Urinary bladder (tissue), 3 donors: ENCODE measurements at regions not wholly inside any gene's neighbourhood (a gene's known extent, or its start where the extent isn't known, plus 50 kb on each side); places are given as distances from the start of the nearest gene placed in this dataset.
A peak's percentile ranks its signal among the peaks of the same experiment; 100 is the strongest.

ENCODE experiments used
- DNase-seq: peaks from one replicate; pipeline ENCODE4 v3.0.0-alpha.2; 2015; ENCODE audit errors: extremely low spot score
- H3K27ac ChIP-seq: one replicate; pipeline ENCODE4 v1.5.1; 2013; ENCODE audit warnings: low read depth, mild to moderate bottlenecking, moderate library complexity
- H3K36me3 ChIP-seq: one replicate; pipeline ENCODE4 v1.6.1; 2013; ENCODE audit warnings: mild to moderate bottlenecking, moderate library complexity; ENCODE audit not compliant: insufficient read depth
- H3K4me1 ChIP-seq: one replicate; pipeline ENCODE4 v1.6.1; 2013; ENCODE audit warnings: mild to moderate bottlenecking, moderate library complexity; ENCODE audit not compliant: insufficient read depth
- H3K4me3 ChIP-seq: one replicate; pipeline ENCODE4 v1.5.1; 2013; ENCODE audit warnings: low read depth, low read length
- WGBS: extraction: QIAGEN DNeasy Blood & Tissue Kit; methylation state at CpG from one replicate; pipeline ENCODE4 v1.1.7; 2013; 5-methylcytosine and 5-hydroxymethylcytosine counted together
- donor health status: healthy with polysubstance abuse.
- donor health status: healthy.

GRCh38 chr13:34410678-34411077 is 531.4 kb upstream of the NBEA start:
- no peak overlapping the region for H3K4me3 ChIP-seq
- WGBS: 34% methylated on average over 4 of the region's 4 CpGs
- H3K4me1 ChIP-seq: no peaks in the 10 kb centered on the region
- no peaks in the 10 kb centered on the region for H3K36me3 ChIP-seq
- no peak overlapping the region for H3K27ac ChIP-seq
- no peak for DNase-seq

- H3K4me3 ChIP-seq: no peak overlapping the region
- H3K27ac ChIP-seq: no peak overlapping the region
- no peak for DNase-seq
- H3K36me3 ChIP-seq: no peaks in the 10 kb centered on the region
- 80% methylated on average over 1 of the region's 1 CpG for WGBS
- H3K4me1 ChIP-seq: no peaks in the 10 kb centered on the region
Observed at GRCh38 chr13:34411177-34411576, 530.9 kb upstream of the NBEA start.

- H3K27ac ChIP-seq: no peak overlapping the region
- no peaks in the 10 kb centered on the region for H3K4me1 ChIP-seq
- no peak for DNase-seq
- no peak overlapping the region for H3K4me3 ChIP-seq
- 41% methylated on average over 4 of the region's 4 CpGs for WGBS
- no peaks in the 10 kb centered on the region for H3K36me3 ChIP-seq
Observed at GRCh38 chr13:34411894-34412293, 530.2 kb upstream of the NBEA start.

DNA sequence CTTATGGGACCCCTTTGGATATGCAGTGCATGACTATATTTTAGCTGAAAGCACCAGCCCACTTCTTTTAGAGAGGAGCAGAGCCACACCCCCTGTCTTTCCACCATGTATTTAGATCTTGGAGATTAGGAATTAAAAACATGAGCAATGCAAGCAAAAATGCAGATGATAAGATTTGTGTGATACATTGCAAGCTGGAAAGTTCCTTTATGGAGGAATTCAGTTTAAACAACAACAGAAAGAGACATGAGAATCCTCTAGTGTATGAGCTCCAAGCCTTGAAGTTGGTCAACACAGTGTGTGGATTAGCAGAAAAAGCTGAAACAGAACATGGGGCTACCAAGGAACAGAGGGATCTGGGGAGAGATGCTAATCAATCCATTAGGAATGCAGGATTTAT is 529.8 kb upstream of the NBEA start:
- no peak for DNase-seq
- Histone ChIP-seq H3K4me3 (no peak overlapping the region), H3K36me3 (no peaks in the 10 kb centered on the region), H3K4me1 (no peaks in the 10 kb centered on the region), H3K27ac (no peak overlapping the region)

- Histone ChIP-seq H3K4me1 (no peaks in the 10 kb centered on the region), H3K4me3 (no peak overlapping the region), H3K36me3 (no peaks in the 10 kb centered on the region), H3K27ac (no peak overlapping the region)
- DNase-seq: no peak
- WGBS: 74% methylated on average over 2 of the region's 2 CpGs
Observed at GRCh38 chr13:34412817-34413375, 529.2 kb upstream of the NBEA start.

- no peak for DNase-seq
- no peak overlapping the region for H3K4me3 ChIP-seq
- no peak overlapping the region for H3K27ac ChIP-seq
- 83% methylated on average over 1 of the region's 1 CpG for WGBS
- no peaks in the 10 kb centered on the region for H3K4me1 ChIP-seq
- no peaks in the 10 kb centered on the region for H3K36me3 ChIP-seq
Observed at GRCh38 chr13:34413538-34414210, 528.4 kb upstream of the NBEA start.

DNA sequence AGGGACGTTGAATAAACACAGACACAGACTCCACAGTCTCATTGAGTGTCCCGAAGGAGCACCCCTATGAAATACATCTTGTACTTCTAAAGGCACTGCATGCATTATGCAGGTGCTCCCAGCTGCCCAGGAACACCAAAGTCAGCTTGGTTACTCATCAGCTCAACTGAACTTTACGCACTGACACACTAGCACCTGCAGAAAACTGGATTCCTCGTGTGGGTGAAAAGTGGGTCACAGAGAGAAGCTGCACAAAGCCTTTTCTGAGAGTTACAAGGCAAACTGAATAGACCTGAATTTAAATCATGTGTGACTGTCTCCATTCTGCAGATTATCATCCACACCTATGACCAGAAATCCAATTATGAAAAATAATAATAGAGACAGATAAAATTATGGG is 527.5 kb upstream of the NBEA start:
- DNase-seq: no peak
- H3K36me3 ChIP-seq: no peaks in the 10 kb centered on the region
- WGBS: 90% methylated on average over 4 of the region's 4 CpGs
- no peaks in the 10 kb centered on the region for H3K4me1 ChIP-seq
- H3K4me3 ChIP-seq: no peak overlapping the region
- no peak overlapping the region for H3K27ac ChIP-seq

GRCh38 chr13:34416971-34417380 is 525.1 kb upstream of the NBEA start:
- Histone ChIP-seq H3K27ac (no peak overlapping the region), H3K4me3 (no peak overlapping the region), H3K4me1 (no peaks in the 10 kb centered on the region), H3K36me3 (no peaks in the 10 kb centered on the region)
- WGBS: 28% methylated on average over 5 of the region's 5 CpGs
- no peak for DNase-seq

- Histone ChIP-seq H3K4me3 (no peak overlapping the region), H3K4me1 (no peaks in the 10 kb centered on the region), H3K36me3 (no peaks in the 10 kb centered on the region), H3K27ac (no peak overlapping the region)
- DNase-seq: no peak
- 86% methylated on average over 4 of the region's 4 CpGs for WGBS
Observed at GRCh38 chr13:34417896-34418295, 524.2 kb upstream of the NBEA start.

DNA sequence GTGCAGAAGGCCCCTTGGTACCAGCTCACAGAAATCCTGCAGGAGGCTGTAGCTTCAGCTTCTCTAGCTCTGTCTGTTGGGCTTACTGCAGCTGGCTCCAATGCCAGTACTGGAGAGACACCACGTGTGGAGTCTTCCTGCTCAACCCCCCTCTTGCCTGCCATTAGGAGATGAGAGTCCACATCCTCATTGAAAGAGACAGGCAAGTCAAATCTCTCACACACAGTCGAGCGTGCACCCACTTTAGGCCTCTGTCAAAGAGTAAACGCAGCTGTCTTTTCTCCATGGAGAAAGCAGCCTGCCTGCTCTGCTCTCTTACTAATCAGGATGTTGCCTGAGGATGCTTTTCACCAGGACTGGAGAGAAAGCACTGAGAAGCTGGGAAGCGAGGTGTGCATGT is 523.0 kb upstream of the NBEA start:
- Histone ChIP-seq H3K27ac (no peak overlapping the region), H3K4me3 (no peak overlapping the region), H3K36me3 (no peaks in the 10 kb centered on the region), H3K4me1 (no peaks in the 10 kb centered on the region)
- WGBS: 41% methylated on average over 5 of the region's 5 CpGs
- DNase-seq: peak; percentile 17

DNA sequence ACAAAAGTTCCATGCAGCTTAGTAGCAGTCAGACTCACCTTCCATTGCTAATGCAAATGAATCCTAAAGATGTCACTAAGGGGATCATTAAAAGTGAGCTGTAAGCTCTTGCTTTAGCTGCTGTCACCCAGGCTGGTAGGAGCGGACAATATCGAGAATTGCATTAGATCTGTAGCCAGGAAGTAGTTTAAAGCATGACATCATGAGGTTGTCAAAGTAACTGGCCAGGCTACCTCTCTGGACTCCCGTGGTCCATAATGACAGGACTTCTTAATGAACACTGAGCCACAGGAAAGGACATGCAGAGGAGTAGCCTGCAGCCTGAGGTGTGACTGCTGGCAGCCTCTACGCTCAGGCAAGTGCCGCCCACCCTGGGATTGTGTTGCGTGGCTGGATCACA is 522.3 kb upstream of the NBEA start:
- DNase-seq: no peak
- H3K36me3 ChIP-seq: no peaks in the 10 kb centered on the region
- no peak overlapping the region for H3K4me3 ChIP-seq
- H3K4me1 ChIP-seq: no peaks in the 10 kb centered on the region
- no peak overlapping the region for H3K27ac ChIP-seq
- 89% methylated on average over 6 of the region's 6 CpGs for WGBS

DNA sequence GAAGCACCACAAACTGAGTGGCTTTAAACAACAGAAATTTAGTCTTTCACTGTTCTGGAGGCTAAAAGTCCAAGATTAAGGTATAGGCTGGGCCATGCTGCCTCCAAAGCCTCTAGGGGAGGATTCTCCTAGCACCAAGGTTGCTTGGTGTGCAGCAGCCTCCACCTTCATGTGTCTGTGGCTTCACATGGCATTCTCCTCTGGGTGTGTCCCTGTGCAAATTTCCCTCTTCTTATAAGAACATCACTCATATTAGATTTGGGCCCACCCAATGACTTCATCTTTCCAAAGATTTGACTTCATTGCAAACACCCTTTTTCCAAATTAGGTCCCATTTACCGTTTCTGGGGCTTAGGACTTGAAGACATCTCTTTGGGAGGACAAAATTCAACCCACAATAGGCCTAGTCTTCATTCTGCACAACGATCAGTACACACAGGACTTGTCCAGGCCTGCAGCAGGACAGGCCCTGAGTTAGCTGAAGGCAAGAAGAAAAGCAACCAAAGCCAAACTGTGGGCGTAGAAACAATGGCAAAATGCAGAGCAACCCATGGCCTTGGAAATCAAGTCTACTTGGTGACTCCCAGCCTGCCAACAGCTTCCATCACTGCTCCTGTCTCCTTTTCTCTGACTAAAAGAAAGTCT is 521.2 kb upstream of the NBEA start:
- H3K4me3 ChIP-seq: no peak overlapping the region
- DNase-seq: no peak
- WGBS: 92% methylated on average over 3 of the region's 3 CpGs
- H3K4me1 ChIP-seq: no peaks in the 10 kb centered on the region
- no peaks in the 10 kb centered on the region for H3K36me3 ChIP-seq
- no peak overlapping the region for H3K27ac ChIP-seq

DNA sequence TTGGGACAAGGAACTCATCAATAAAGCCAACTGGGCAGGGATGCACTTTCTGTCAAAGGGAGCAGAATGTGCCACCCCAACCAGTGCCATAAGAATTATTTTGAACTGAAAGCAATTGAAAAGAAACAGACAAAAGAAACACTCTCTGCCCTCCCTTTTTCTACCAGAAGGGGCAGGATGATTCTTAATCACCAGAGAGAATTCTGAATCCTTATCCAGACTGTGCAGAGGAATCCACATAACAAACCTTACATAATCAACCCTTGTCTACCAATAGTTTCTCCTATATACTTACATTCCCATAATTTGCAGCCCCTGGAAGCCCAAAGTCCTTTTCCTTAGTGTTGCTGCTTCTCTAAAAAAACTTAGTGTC is 520.7 kb upstream of the NBEA start:
- Histone ChIP-seq H3K36me3 (no peaks in the 10 kb centered on the region), H3K4me1 (no peaks in the 10 kb centered on the region), H3K4me3 (no peak overlapping the region), H3K27ac (no peak overlapping the region)
- no peak for DNase-seq

- Histone ChIP-seq H3K27ac (no peak overlapping the region), H3K4me1 (no peaks in the 10 kb centered on the region), H3K36me3 (no peaks in the 10 kb centered on the region), H3K4me3 (no peak overlapping the region)
- DNase-seq: no peak
- 67% methylated on average over 4 of the region's 4 CpGs for WGBS
Observed at GRCh38 chr13:34421858-34422475, 520.1 kb upstream of the NBEA start.
